ENCODE measurements at regions not wholly inside any gene's neighbourhood (a gene's known extent, or its start where the extent isn't known, plus 50 kb on each side); places are given as distances from the start of the nearest gene placed in this dataset.
A peak's percentile ranks its signal among the peaks of the same experiment; 100 is the strongest.

- H3K4me1 ChIP-seq (ENCODE audit: insufficient read depth, low read length), result no peaks in the 10 kb centered on the region
- Mint-ChIP-seq H3K27ac (ENCODE audit: unreplicated experiment) (no peak overlapping the region), H3K36me3 (ENCODE audit: low read depth, unreplicated experiment) (no peaks in the 10 kb centered on the region), H3K4me1 (ENCODE audit: low read depth, unreplicated experiment) (peaks cover 9% of the 10 kb centered on the region), H3K27me3 (ENCODE audit: low read depth, unreplicated experiment) (no peaks in the 10 kb centered on the region), H3K9me3 (ENCODE audit: unreplicated experiment) (no peaks in the 10 kb centered on the region), H3K4me3 (ENCODE audit: unreplicated experiment) (no peak overlapping the region)
- H3K9me3 ChIP-seq (ENCODE audit: insufficient read depth, low read depth, low read length), result no peaks in the 10 kb centered on the region
- H3K4me2 ChIP-seq (ENCODE audit: low read length), result no peak overlapping the region
- H3K79me2 ChIP-seq (ENCODE audit: insufficient read depth, low read length), result no peaks in the 10 kb centered on the region
- no peak overlapping the region for H3K4me3 ChIP-seq (ENCODE audit: insufficient read depth, low read depth, low read length)
- DNase-seq (ENCODE audit: low read depth), result no peak
- FAIRE-seq, result no peak
- no peak overlapping the region for H3K27ac ChIP-seq (ENCODE audit: low read depth, low read length)
- H3K36me3 ChIP-seq (ENCODE audit: insufficient read depth, low read length), result no peaks in the 10 kb centered on the region
- H3K9ac ChIP-seq (ENCODE audit: low read length), result no peak overlapping the region
- H3K27me3 ChIP-seq (ENCODE audit: insufficient read depth, low read length), result no peaks in the 10 kb centered on the region
- TF ChIP-seq CTCF (IDR thresholded peaks at IDR 0.05; ENCODE audit: insufficient read depth, low read depth, low read length) (no peak), EZH2 (IDR thresholded peaks at IDR 0.05; ENCODE audit: insufficient read depth, low read length) (no peak)
- H2AFZ ChIP-seq (ENCODE audit: low read depth, low read length), result no peak overlapping the region
- no peaks in the 10 kb centered on the region for H4K20me1 ChIP-seq (ENCODE audit: insufficient read depth, low read length)
These were observed 134.1 kb upstream of the HS3ST3A1 start for GRCh38 chr17:13735861-13736260.

- TF ChIP-seq CTCF (IDR thresholded peaks at IDR 0.05; ENCODE audit: insufficient read depth, low read depth, low read length) (no peak), EZH2 (IDR thresholded peaks at IDR 0.05; ENCODE audit: insufficient read depth, low read length) (no peak)
- H4K20me1 ChIP-seq (ENCODE audit: insufficient read depth, low read length), result no peaks in the 10 kb centered on the region
- no peak overlapping the region for H3K27ac ChIP-seq (ENCODE audit: low read depth, low read length)
- DNase-seq (ENCODE audit: low read depth) (peak; percentile 85), FAIRE-seq (peak; percentile 98)
- Mint-ChIP-seq H3K27ac (ENCODE audit: unreplicated experiment) (no peak overlapping the region), H3K4me1 (ENCODE audit: low read depth, unreplicated experiment) (peaks cover 9% of the 10 kb centered on the region), H3K9me3 (ENCODE audit: unreplicated experiment) (no peaks in the 10 kb centered on the region), H3K27me3 (ENCODE audit: low read depth, unreplicated experiment) (no peaks in the 10 kb centered on the region), H3K36me3 (ENCODE audit: low read depth, unreplicated experiment) (no peaks in the 10 kb centered on the region), H3K4me3 (ENCODE audit: unreplicated experiment) (no peak overlapping the region)
- H3K9ac ChIP-seq (ENCODE audit: low read length), result no peak overlapping the region
- H2AFZ ChIP-seq (ENCODE audit: low read depth, low read length), result no peak overlapping the region
- no peaks in the 10 kb centered on the region for H3K79me2 ChIP-seq (ENCODE audit: insufficient read depth, low read length)
- H3K4me2 ChIP-seq (ENCODE audit: low read length), result no peak overlapping the region
- no peaks in the 10 kb centered on the region for H3K4me1 ChIP-seq (ENCODE audit: insufficient read depth, low read length)
- H3K36me3 ChIP-seq (ENCODE audit: insufficient read depth, low read length), result no peaks in the 10 kb centered on the region
- no peak overlapping the region for H3K4me3 ChIP-seq (ENCODE audit: insufficient read depth, low read depth, low read length)
- no peaks in the 10 kb centered on the region for H3K9me3 ChIP-seq (ENCODE audit: insufficient read depth, low read depth, low read length)
- no peaks in the 10 kb centered on the region for H3K27me3 ChIP-seq (ENCODE audit: insufficient read depth, low read length)
These were observed 135.2 kb upstream of the HS3ST3A1 start for GRCh38 chr17:13736916-13737315.

- Histone ChIP-seq H2AFZ (ENCODE audit: low read depth, low read length) (no peak overlapping the region), H3K4me2 (ENCODE audit: low read length) (no peak overlapping the region), H3K4me1 (ENCODE audit: insufficient read depth, low read length) (no peaks in the 10 kb centered on the region), H4K20me1 (ENCODE audit: insufficient read depth, low read length) (no peaks in the 10 kb centered on the region), H3K79me2 (ENCODE audit: insufficient read depth, low read length) (no peaks in the 10 kb centered on the region), H3K9ac (ENCODE audit: low read length) (no peak overlapping the region), H3K27me3 (ENCODE audit: insufficient read depth, low read length) (no peaks in the 10 kb centered on the region), H3K4me3 (ENCODE audit: insufficient read depth, low read depth, low read length) (no peak overlapping the region), H3K36me3 (ENCODE audit: insufficient read depth, low read length) (no peaks in the 10 kb centered on the region), H3K27ac (ENCODE audit: low read depth, low read length) (no peak overlapping the region), H3K9me3 (ENCODE audit: insufficient read depth, low read depth, low read length) (no peaks in the 10 kb centered on the region)
- peaks cover 1% of the 10 kb centered on the region for H3K27me3 Mint-ChIP-seq (ENCODE audit: low read depth, unreplicated experiment)
- peaks cover 3% of the 10 kb centered on the region for H3K9me3 Mint-ChIP-seq (ENCODE audit: unreplicated experiment)
- FAIRE-seq (no peak), DNase-seq (ENCODE audit: low read depth) (no peak)
- TF ChIP-seq EZH2 (IDR thresholded peaks at IDR 0.05; ENCODE audit: insufficient read depth, low read length), result no peak
- no peak for TF ChIP-seq CTCF (IDR thresholded peaks at IDR 0.05; ENCODE audit: insufficient read depth, low read depth, low read length)
- peaks cover 9% of the 10 kb centered on the region for H3K4me1 Mint-ChIP-seq (ENCODE audit: low read depth, unreplicated experiment)
- H3K4me3 Mint-ChIP-seq (ENCODE audit: unreplicated experiment), result no peak overlapping the region
- no peaks in the 10 kb centered on the region for H3K36me3 Mint-ChIP-seq (ENCODE audit: low read depth, unreplicated experiment)
- H3K27ac Mint-ChIP-seq (ENCODE audit: unreplicated experiment), result no peak overlapping the region
These were observed 139.0 kb upstream of the HS3ST3A1 start for GRCh38 chr17:13740686-13741085.
